Activated CD4-positive, alpha-beta T cell treated with anti-CD3 and anti-CD28 coated beads, Interleukin-2, amount 50 U/mL, for 16 hours (primary cell): ENCODE measurements at regions not wholly inside any gene's neighbourhood (a gene's known extent, or its start where the extent isn't known, plus 50 kb on each side); places are given as distances from the start of the nearest gene placed in this dataset.
"Not testable (repeated sequence)": the region's sequence is repeated elsewhere in the genome, so short reads cannot be mapped to it uniquely, and the experiment has no call there.

Experiments used
- DNase-seq: peaks from one replicate; pipeline ENCODE4 v3.0.0-alpha.2; 2020

GRCh38 chr4:124978536-124978935, 266.0 kb upstream of the ANKRD50 start:
- not testable (repeated sequence) for DNase-seq

DNA sequence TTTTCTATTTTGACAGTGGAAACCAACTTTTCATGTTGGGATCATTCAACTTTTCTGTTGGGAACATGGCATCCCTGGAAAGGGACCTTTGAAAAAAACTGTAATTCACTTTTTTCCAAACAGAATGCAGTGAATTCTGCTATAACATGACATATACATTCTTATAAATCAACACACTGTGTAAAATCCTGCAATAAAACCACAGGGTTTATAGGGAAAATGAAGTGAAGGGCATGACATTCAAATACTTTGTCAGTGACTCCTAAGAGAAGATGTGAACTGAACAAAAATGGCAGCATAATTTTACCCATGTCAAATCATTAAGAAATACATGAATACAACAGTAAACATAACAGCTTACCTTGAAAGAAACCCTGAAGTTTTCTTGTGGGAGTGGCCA, 264.5 kb upstream of the ANKRD50 start:
- DNase-seq: no peak

DNA sequence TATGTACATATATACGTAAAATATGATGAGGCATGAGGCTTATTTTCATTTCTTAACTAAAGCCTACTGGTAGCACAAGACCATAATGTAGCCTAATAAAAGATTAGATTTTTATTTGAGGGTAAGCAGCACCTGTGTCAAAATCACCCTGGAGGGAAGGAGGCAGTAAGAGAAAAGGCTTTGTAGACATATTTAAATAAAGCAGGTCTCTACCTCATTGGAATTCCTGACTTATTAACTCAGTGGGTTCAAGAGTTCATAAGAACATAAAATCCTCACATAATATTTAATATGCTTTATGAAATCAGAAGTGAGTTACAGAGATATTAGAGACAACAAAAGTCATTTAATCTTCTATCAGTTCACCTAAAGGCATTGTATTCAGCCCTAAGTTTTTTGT, 261.6 kb upstream of the ANKRD50 start:
- no peak for DNase-seq

- no peak for DNase-seq
These were observed 261.2 kb upstream of the ANKRD50 start for GRCh38 chr4:124973716-124974115.

- no peak for DNase-seq
These were observed 257.5 kb upstream of the ANKRD50 start for GRCh38 chr4:124970011-124970410.

DNA sequence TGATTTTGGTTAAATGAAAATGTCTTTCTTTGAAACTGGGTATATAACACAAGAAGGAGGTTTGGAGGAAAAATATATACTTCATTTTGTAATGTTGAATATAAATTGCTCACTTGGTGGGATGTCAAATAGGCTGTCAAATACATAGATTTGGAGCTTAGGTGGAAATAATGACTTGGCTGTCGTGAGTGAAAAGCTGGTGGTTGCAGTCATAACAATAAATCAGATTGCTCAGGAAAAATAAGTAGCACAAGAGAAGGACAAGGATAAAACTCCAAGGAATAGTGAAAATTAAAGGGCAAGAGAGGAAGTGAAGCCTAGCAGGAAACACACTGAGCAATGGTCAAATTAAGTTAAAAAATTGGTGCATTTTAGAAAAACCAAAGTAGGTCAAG, 253.0 kb upstream of the ANKRD50 start:
- DNase-seq: no peak

- DNase-seq: no peak
These were observed 252.4 kb upstream of the ANKRD50 start for GRCh38 chr4:124964852-124965496.

- no peak for DNase-seq
These were observed 251.7 kb upstream of the ANKRD50 start for GRCh38 chr4:124964251-124964650.

- no peak for DNase-seq
These were observed 248.7 kb upstream of the ANKRD50 start for GRCh38 chr4:124961138-124961750.

- no peak for DNase-seq
These were observed 246.3 kb upstream of the ANKRD50 start for GRCh38 chr4:124958847-124959246.

DNA sequence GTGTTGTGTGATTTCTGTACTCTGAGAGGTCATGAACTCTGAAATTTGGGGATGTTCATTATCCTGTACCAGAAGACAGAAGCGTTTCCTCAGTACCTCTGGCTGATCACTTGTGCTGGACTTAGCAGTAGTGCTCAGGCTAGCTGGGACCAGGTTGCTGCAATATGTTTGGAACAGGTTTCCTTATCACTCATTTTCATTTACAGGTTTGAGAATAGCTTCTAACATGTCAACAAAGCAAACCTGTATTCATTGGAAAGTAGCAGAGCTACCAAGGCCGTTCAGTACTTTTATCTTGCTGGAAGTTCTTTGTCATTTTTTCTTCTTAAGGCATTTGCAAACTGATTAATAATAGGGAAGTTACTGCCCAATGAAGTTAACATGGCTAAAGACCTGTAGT, 242.9 kb upstream of the ANKRD50 start:
- DNase-seq: no peak

- no peak for DNase-seq
These were observed 241.5 kb upstream of the ANKRD50 start for GRCh38 chr4:124954046-124954445.

DNA sequence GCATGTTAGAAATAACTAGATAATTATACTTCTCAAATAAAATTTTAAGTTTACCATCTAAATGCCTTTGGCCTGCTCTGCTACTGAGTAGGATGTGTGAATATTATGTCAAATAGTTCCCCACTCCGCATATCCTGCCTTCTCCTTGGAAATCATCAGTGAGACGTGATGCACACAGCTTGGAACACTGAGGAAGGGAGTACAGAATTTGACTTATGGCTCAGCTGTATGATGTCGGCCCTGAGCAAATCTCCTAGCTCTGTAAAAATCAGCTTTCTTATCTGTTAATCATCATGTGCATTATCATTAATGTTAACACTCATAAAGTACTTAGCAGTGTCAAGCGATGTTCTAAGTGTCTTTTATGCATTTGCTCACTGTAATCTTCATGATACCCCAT, 241.0 kb upstream of the ANKRD50 start:
- no peak for DNase-seq

GRCh38 chr4:124953061-124953460, 240.5 kb upstream of the ANKRD50 start:
- DNase-seq: no peak

- DNase-seq: no peak
These were observed 240.1 kb upstream of the ANKRD50 start for GRCh38 chr4:124952601-124953000.

DNA sequence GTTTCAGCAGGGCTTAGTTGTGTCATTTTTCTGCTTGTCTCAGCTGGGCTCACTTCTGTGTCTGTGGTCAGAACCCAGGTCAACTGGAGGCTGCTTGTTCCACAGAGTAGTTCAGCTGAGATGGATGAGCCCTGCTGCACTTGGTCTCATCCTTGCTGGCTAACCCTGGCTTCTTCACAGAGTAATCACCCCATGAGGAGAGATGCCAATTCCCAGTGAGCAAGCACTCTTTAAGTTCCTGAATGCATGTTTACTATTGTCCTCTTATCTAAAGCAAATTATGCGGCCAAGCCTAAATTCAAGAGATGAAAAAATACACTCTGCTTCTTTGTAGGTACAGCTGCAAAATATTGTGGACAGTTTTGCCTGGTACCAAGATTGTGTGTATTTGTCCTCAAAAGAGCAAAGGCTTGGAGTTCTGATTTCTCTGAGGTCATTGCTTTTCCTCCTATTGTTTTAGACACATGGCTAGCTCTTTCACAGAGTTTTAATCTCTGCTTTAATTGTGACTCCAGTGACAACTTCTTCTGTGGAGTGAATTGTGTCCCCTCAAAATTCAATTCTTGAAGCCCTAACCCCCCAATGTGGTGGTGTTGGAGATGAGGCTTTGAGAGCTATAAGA, 236.6 kb upstream of the ANKRD50 start:
- DNase-seq: no peak

DNA sequence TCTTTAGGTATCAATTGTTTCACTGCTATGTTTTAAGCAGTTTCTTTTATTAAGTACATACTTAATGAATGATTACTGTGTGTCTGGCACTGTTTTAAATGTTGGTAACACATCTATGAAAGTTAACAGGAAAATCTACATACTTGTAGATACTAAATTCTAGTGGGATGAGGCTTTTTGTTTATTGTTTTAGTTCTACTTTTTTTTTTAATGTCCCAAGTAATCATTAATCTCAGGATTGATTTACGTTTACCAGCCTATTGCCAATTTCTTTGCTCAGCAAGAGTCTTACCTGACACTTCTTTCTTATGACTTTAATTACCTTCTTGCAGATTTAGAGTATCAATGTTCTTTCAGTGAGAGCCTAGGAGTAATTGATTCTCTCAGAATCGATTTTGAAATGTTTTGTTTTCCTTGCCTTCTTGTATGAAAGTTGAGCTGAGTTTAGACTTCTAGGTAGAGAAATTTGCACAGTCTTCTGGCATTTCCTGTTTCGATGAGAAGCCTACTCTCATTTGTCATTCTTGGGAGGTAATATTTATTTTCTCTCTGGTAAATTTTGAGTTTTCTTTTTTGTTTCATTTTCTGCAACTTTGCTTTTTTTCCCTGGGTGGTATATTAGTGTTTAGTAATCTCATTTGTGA, 235.2 kb upstream of the ANKRD50 start:
- DNase-seq: no peak

DNA sequence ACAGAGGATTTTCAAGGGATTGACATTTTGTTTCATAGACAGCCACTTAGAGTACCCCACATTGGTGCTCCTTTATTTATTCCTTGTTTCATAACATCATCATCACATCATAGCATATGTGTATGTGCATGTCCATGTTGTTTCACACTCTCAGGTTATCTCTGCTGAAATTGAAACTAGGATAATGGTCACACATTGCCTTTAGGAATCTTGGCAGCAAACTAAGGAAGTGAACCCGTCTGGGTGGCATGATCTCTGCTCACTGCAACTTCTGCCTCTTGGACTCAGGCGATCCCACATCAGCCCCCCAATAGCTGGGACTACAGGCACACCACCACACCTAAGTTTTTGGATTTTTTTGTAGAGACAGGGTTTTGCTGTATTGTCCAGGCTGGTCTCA, 234.2 kb upstream of the ANKRD50 start:
- no peak for DNase-seq

DNA sequence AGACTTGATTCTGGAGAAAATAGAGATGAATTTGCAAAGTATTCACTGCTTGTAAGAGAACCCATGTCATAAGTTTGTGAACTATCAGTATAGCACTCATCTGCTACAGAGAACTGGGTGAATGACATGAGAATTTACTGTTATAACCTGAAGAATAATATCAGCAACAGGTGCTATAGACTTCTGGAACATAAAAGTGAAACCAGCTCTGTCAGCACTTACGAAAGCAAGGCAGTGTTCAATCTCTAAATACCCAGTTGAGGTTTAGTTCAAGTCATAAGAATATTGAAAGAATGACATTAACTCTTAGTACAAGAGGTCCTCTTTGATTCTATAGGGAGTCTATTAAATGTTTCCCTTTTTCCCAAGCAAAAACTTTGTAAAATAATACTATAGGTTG, 232.9 kb upstream of the ANKRD50 start:
- DNase-seq: no peak

- no peak for DNase-seq
These were observed 231.4 kb upstream of the ANKRD50 start for GRCh38 chr4:124943938-124944337.

DNA sequence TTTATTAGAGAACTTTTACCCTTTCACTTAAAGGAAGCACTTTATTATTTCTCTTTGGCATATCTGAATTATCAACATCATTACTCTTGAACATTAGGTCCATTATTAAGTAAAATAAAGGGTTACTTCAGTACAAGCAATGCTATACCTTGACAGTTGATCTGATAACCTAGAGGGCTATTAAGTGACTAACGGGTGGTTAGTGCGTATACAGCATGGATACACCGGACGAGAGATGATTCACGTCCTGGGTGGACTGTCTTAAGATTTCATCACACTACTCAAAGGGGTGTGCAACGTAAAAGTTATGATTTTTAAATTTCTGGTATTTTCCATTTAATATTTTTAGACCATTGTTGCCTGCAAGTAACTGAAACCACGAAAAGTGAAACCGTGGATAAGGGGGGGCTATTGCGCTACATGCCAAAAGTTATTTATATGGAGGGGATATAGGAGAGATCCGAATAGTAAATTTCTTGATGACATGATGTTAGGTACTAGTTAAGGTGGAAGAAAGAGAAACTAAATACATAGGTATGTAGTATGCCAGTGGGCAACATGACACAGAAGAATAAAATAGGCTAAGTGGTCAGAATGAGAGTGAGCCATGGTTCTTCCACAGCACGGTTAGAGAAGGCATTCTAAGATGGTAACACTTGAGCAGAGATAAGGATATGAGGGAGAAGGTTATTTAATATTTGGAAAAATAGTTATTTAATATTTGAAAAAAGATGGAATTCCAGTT, 230.8 kb upstream of the ANKRD50 start:
- DNase-seq: no peak

DNA sequence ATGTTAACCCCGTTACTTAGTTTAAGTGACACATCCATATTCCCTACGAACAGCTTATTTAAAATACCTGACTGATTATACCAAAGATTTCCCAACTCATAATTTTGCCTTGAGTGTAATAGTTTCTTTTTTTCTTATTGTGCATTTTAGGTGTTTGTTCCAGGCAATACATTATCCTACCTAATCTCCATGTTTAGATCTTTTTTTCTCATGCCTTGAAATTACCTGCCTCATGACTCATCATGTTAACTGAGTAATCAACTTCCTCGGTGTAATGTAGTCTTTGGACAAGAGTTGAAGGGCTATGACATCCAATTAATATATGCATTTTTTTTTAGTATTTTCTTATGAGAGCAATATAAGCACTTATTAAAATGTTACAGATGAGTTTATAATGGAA, 228.7 kb upstream of the ANKRD50 start:
- DNase-seq: no peak

DNA sequence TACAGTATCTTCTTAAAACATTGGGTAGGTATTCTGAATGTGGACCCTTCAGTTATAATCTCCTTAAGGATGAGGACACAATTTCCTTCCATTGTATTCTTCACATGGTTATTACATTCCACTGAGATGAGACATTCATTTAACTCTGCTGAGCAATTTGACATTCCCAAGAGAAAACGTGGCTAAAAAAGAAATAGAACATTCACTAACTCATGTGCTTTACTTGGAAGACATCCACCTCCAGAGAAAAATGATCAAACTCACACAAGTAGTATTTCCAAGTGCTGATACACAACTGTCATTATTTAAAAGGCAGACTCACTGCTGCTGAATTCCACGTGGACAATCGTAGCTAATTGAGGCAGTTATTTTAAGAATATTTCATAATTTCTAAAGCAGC, 227.9 kb upstream of the ANKRD50 start:
- DNase-seq: no peak
